GM23338 (cell line): ENCODE measurements at regions not wholly inside any gene's neighbourhood (a gene's known extent, or its start where the extent isn't known, plus 50 kb on each side); places are given as distances from the start of the nearest gene placed in this dataset.

Source experiments
- CREB1 ChIP-seq: fragments of 250-450 bp; sonication (Bioruptor Pico); IDR thresholded peaks from 2 replicates; pipeline ENCODE4 v1.5.0; 2020; ENCODE audit warnings: low read depth, mild to moderate bottlenecking, moderate library complexity
- EZH2 ChIP-seq: fragments of 200-600 bp; sonication (generic); IDR thresholded peaks from one replicate; pipeline ENCODE4 v1.8.0; 2017; ENCODE audit warnings: antibody characterized with exemption, mild to moderate bottlenecking, low read depth; ENCODE audit not compliant: unreplicated experiment
- EZH2phosphoT487 ChIP-seq: fragments of 200-600 bp; sonication (generic); IDR thresholded peaks from one replicate; pipeline ENCODE4 v1.8.1; 2018; ENCODE audit warnings: antibody characterized with exemption; ENCODE audit not compliant: unreplicated experiment
- JUNB ChIP-seq: IDR thresholded peaks from one replicate; pipeline ENCODE4 v1.6.1; 2016; ENCODE audit warnings: antibody characterized with exemption; ENCODE audit not compliant: unreplicated experiment
- POLR2AphosphoS5 ChIP-seq: IDR thresholded peaks from 2 replicates; pipeline ENCODE4 v1.6.1; 2016; ENCODE audit warnings: antibody characterized with exemption, low read depth
- STAT1 ChIP-seq: IDR thresholded peaks from one replicate; pipeline ENCODE4 v1.6.1; 2016; ENCODE audit warnings: antibody characterized with exemption; ENCODE audit not compliant: unreplicated experiment
- TF ChIP-seq, protein P1 (sequence below), 2 experiments: fragments of 200-600 bp in 1 of 2; sonication (generic) in 1 of 2; conservative IDR thresholded peaks; 2 replicates each; pipeline versions ENCODE4 v1.5.1 to v1.6.1; 2016 to 2017; ENCODE audit warnings: antibody characterized with exemption in 2 of 2, low read depth in 2 of 2, mild to moderate bottlenecking in 2 of 2, moderate library complexity in 1 of 2
- TF ChIP-seq, protein P2 (sequence below): IDR thresholded peaks from one replicate; pipeline ENCODE4 v1.6.1; 2018; ENCODE audit warnings: antibody characterized with exemption; ENCODE audit not compliant: unreplicated experiment
- TF ChIP-seq, protein P3 (sequence below): IDR thresholded peaks from 2 replicates; pipeline ENCODE4 v1.6.1; 2016; ENCODE audit warnings: antibody characterized with exemption

DNA sequence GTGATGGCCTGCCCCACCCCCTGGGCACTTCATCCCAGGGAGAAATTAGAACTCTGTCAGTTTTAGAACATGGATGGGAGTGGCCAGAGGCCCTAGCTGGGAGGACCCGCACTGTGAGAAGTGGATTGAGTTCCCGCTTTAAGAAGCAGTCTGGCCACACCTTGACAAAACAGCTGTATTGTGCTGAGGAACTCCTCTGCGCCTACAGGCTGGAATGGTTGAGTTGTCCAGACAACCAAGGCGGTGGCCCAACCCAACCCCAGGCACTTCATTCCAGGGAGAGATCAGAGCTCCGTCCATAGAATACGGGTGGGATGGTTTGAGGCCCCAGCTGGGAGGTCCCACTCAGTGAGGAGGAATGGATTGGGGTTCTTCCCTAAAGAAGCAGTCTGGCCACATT, 196.0 kb downstream of the TMEM26 start:
- TF ChIP-seq STAT1 (no peak), POLR2AphosphoS5 (no peak), EZH2 (no peak), EZH2phosphoT487 (no peak), CREB1 (CRISPR knock-in tag) (no peak), JUNB (no peak)
- TF ChIP-seq, protein P1, sequence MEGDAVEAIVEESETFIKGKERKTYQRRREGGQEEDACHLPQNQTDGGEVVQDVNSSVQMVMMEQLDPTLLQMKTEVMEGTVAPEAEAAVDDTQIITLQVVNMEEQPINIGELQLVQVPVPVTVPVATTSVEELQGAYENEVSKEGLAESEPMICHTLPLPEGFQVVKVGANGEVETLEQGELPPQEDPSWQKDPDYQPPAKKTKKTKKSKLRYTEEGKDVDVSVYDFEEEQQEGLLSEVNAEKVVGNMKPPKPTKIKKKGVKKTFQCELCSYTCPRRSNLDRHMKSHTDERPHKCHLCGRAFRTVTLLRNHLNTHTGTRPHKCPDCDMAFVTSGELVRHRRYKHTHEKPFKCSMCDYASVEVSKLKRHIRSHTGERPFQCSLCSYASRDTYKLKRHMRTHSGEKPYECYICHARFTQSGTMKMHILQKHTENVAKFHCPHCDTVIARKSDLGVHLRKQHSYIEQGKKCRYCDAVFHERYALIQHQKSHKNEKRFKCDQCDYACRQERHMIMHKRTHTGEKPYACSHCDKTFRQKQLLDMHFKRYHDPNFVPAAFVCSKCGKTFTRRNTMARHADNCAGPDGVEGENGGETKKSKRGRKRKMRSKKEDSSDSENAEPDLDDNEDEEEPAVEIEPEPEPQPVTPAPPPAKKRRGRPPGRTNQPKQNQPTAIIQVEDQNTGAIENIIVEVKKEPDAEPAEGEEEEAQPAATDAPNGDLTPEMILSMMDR (conservative IDR thresholded peaks at IDR 0.05; ENCODE audit: low read depth in 2 of 2): no peak
- TF ChIP-seq, protein P2, sequence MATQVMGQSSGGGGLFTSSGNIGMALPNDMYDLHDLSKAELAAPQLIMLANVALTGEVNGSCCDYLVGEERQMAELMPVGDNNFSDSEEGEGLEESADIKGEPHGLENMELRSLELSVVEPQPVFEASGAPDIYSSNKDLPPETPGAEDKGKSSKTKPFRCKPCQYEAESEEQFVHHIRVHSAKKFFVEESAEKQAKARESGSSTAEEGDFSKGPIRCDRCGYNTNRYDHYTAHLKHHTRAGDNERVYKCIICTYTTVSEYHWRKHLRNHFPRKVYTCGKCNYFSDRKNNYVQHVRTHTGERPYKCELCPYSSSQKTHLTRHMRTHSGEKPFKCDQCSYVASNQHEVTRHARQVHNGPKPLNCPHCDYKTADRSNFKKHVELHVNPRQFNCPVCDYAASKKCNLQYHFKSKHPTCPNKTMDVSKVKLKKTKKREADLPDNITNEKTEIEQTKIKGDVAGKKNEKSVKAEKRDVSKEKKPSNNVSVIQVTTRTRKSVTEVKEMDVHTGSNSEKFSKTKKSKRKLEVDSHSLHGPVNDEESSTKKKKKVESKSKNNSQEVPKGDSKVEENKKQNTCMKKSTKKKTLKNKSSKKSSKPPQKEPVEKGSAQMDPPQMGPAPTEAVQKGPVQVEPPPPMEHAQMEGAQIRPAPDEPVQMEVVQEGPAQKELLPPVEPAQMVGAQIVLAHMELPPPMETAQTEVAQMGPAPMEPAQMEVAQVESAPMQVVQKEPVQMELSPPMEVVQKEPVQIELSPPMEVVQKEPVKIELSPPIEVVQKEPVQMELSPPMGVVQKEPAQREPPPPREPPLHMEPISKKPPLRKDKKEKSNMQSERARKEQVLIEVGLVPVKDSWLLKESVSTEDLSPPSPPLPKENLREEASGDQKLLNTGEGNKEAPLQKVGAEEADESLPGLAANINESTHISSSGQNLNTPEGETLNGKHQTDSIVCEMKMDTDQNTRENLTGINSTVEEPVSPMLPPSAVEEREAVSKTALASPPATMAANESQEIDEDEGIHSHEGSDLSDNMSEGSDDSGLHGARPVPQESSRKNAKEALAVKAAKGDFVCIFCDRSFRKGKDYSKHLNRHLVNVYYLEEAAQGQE: no peak
- TF ChIP-seq, protein P3, sequence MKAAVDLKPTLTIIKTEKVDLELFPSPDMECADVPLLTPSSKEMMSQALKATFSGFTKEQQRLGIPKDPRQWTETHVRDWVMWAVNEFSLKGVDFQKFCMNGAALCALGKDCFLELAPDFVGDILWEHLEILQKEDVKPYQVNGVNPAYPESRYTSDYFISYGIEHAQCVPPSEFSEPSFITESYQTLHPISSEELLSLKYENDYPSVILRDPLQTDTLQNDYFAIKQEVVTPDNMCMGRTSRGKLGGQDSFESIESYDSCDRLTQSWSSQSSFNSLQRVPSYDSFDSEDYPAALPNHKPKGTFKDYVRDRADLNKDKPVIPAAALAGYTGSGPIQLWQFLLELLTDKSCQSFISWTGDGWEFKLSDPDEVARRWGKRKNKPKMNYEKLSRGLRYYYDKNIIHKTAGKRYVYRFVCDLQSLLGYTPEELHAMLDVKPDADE: no peak
